DMS53 treated with DMSO at 0.1 percent for 48 hours (cell line): ENCODE measurements at regions not wholly inside any gene's neighbourhood (a gene's known extent, or its start where the extent isn't known, plus 50 kb on each side); places are given as distances from the start of the nearest gene placed in this dataset.

ENCODE experiments used
- DNase-seq: peaks from one replicate; lab custom pipeline; 2025; ENCODE audit not compliant: unreplicated experiment; lab: John Stamatoyannopoulos, UW

GRCh38 chr12:116401565-116401964 lies 124.1 kb upstream of the MED13L start:
- DNase-seq, result no peak

- no peak for DNase-seq
Measured at GRCh38 chr12:116402163-116402939, 124.9 kb upstream of the MED13L start.

GRCh38 chr12:116403546-116403945 lies 126.1 kb upstream of the MED13L start:
- no peak for DNase-seq

GRCh38 chr12:116404247-116404646 lies 126.8 kb upstream of the MED13L start:
- DNase-seq, result no peak

- DNase-seq, result no peak
Measured at GRCh38 chr12:116404913-116405611, 127.6 kb upstream of the MED13L start.

- DNase-seq, result no peak
Measured at GRCh38 chr12:116406529-116406928, 129.0 kb upstream of the MED13L start.

GRCh38 chr12:116408489-116409250 lies 131.2 kb upstream of the MED13L start:
- DNase-seq, result no peak

GRCh38 chr12:116411977-116412376 lies 134.5 kb upstream of the MED13L start:
- DNase-seq, result no peak

GRCh38 chr12:116414891-116415290 lies 137.4 kb upstream of the MED13L start:
- DNase-seq, result no peak

GRCh38 chr12:116415408-116416108 lies 138.1 kb upstream of the MED13L start:
- DNase-seq, result no peak

- no peak for DNase-seq
Measured at GRCh38 chr12:116416166-116416565, 138.7 kb upstream of the MED13L start.

GRCh38 chr12:116418551-116418950 lies 140.6 kb upstream of the MAP1LC3B2 start:
- DNase-seq, result no peak

- DNase-seq, result peak; percentile 81
Measured at GRCh38 chr12:116420227-116420880, 138.8 kb upstream of the MAP1LC3B2 start.

- no peak for DNase-seq
Measured at GRCh38 chr12:116421785-116422538, 137.2 kb upstream of the MAP1LC3B2 start.

- no peak for DNase-seq
Measured at GRCh38 chr12:116423094-116423493, 136.1 kb upstream of the MAP1LC3B2 start.

GRCh38 chr12:116425256-116426193 lies 133.7 kb upstream of the MAP1LC3B2 start:
- no peak for DNase-seq

GRCh38 chr12:116426391-116427136 lies 132.6 kb upstream of the MAP1LC3B2 start:
- DNase-seq, result no peak
